Neural cell (in vitro differentiated cells): ENCODE measurements at regions not wholly inside any gene's neighbourhood (a gene's known extent, or its start where the extent isn't known, plus 50 kb on each side); places are given as distances from the start of the nearest gene placed in this dataset.

Experiments
- H2AFZ ChIP-seq: fragments of 200-600, 300-800 bp; sonication (generic), shearing (Covaris generic); 2 replicates; pipeline ENCODE4 v1.6.0; 2014; ENCODE audit warnings: low read depth, mild to moderate bottlenecking, antibody characterized with exemption, low read length, moderate library complexity
- H3F3A ChIP-seq: fragments of 200-600 bp; shearing (Covaris generic); 2 replicates; pipeline ENCODE4 v1.6.1; 2016; ENCODE audit warnings: mild to moderate bottlenecking, moderate library complexity, mixed read lengths, antibody characterized with exemption, low read length; ENCODE audit not compliant: insufficient read depth, poor library complexity, severe bottlenecking
- H3K27ac ChIP-seq: fragments of 200-600, 300-800 bp; sonication (generic), shearing (Covaris generic); 2 replicates; pipeline ENCODE4 v1.5.1; 2014; ENCODE audit warnings: mild to moderate bottlenecking, low read length, moderate library complexity
- H3K27me3 ChIP-seq: fragments of 300-800, 200-600 bp; sonication (generic), shearing (Covaris generic); 2 replicates; pipeline ENCODE4 v1.6.0; 2014; ENCODE audit warnings: mild to moderate bottlenecking, low read depth, low read length, moderate library complexity; ENCODE audit not compliant: insufficient read depth
- H3K36me3 ChIP-seq: fragments of 300-800, 200-600 bp; sonication (generic), shearing (Covaris generic); 2 replicates; pipeline ENCODE4 v1.5.1; 2014; ENCODE audit warnings: mild to moderate bottlenecking, antibody characterized with exemption, low read length, moderate library complexity; ENCODE audit not compliant: insufficient read depth
- H3K4me2 ChIP-seq: fragments of 300-800, 200-600 bp; sonication (generic), shearing (Covaris generic); 2 replicates; pipeline ENCODE4 v1.6.0; 2014; ENCODE audit warnings: mild to moderate bottlenecking, low read length
- H3K4me3 ChIP-seq: fragments of 300-800, 200-600 bp; sonication (generic), shearing (Covaris generic); 2 replicates; pipeline ENCODE4 v1.5.1; 2014; ENCODE audit warnings: mild to moderate bottlenecking, low read length, moderate library complexity
- H3K79me2 ChIP-seq: fragments of 200-600 bp; shearing (Covaris generic); replicated peaks from 2 replicates; pipeline ENCODE4 v1.6.0; 2014; ENCODE audit warnings: mild to moderate bottlenecking, low read length, moderate library complexity; ENCODE audit not compliant: insufficient read depth
- H3K9ac ChIP-seq: fragments of 300-800, 200-600 bp; sonication (generic), shearing (Covaris generic); 2 replicates; pipeline ENCODE4 v1.6.1; 2016; ENCODE audit warnings: mild to moderate bottlenecking, low read length, mixed read lengths
- H3K9me2 ChIP-seq: fragments of 200-600 bp; shearing (Covaris generic); 2 replicates; pipeline ENCODE4 v1.6.1; 2016; ENCODE audit warnings: mild to moderate bottlenecking, low read length, mixed read lengths; ENCODE audit not compliant: insufficient read depth
- H3K9me3 ChIP-seq: fragments of 200-600, 300-800 bp; sonication (generic), shearing (Covaris generic); 2 replicates; pipeline ENCODE4 v1.6.1; 2016; ENCODE audit warnings: mild to moderate bottlenecking, mixed run types, low read length, moderate library complexity, mixed read lengths
- H4K20me1 ChIP-seq: fragments of 200-600 bp; shearing (Covaris generic); 2 replicates; pipeline ENCODE4 v1.6.1; 2016; ENCODE audit warnings: mild to moderate bottlenecking, mixed run types; ENCODE audit not compliant: insufficient read depth
- CTCF ChIP-seq: fragments of 450-650 bp; IDR thresholded peaks from 2 replicates; pipeline ENCODE4 v1.5.1; 2014; ENCODE audit warnings: antibody characterized with exemption, mild to moderate bottlenecking, moderate library complexity; ENCODE audit not compliant: poor library complexity, severe bottlenecking
- EP300 ChIP-seq: fragments of 450-650 bp; conservative IDR thresholded peaks from 2 replicates; pipeline ENCODE4 v1.6.1; 2014; ENCODE audit warnings: antibody characterized with exemption, mild to moderate bottlenecking, moderate library complexity; ENCODE audit not compliant: poor library complexity, severe bottlenecking
- EZH2 ChIP-seq: fragments of 200-600, 300-800 bp; shearing (Covaris generic), sonication (generic); IDR thresholded peaks from 2 replicates; pipeline ENCODE4 v1.6.1; 2014; ENCODE audit warnings: antibody characterized with exemption, low read length, borderline replicate concordance, mild to moderate bottlenecking; ENCODE audit not compliant: insufficient read depth, poor library complexity, severe bottlenecking
- MXI1 ChIP-seq: fragments of 450-650 bp; conservative IDR thresholded peaks from 2 replicates; pipeline ENCODE4 v1.6.1; 2014; ENCODE audit warnings: antibody characterized with exemption, mild to moderate bottlenecking; ENCODE audit not compliant: poor library complexity, severe bottlenecking
- POLR2AphosphoS5 ChIP-seq: IDR thresholded peaks from 2 replicates; pipeline ENCODE4 v1.6.1; 2012
- RAD21 ChIP-seq: fragments of 450-650 bp; conservative IDR thresholded peaks from 2 replicates; pipeline ENCODE4 v1.6.1; 2014; ENCODE audit warnings: antibody characterized with exemption, mild to moderate bottlenecking, moderate library complexity
- REST ChIP-seq: IDR thresholded peaks from 2 replicates; pipeline ENCODE4 v1.6.1; 2012; ENCODE audit warnings: borderline replicate concordance
- SMC3 ChIP-seq: fragments of 450-650 bp; conservative IDR thresholded peaks from 2 replicates; pipeline ENCODE4 v1.6.1; 2014; ENCODE audit warnings: antibody characterized with exemption, mild to moderate bottlenecking, moderate library complexity; ENCODE audit not compliant: poor library complexity
- TAF1 ChIP-seq: IDR thresholded peaks from 2 replicates; pipeline ENCODE4 v1.6.1; 2012; ENCODE audit warnings: low read depth

GRCh38 chr12:46936042-46936441, 110.2 kb upstream of the SLC38A4 start:
- Histone ChIP-seq H3K9ac (no peak overlapping the region), H3K27ac (no peak overlapping the region), H3K27me3 (peaks cover 3% of the 10 kb centered on the region), H3K9me2 (no peaks in the 10 kb centered on the region), H3K4me3 (no peak overlapping the region), H3K79me2 (no peaks in the 10 kb centered on the region), H3K4me2 (no peak overlapping the region), H3K36me3 (no peaks in the 10 kb centered on the region), H2AFZ (no peak overlapping the region), H4K20me1 (no peaks in the 10 kb centered on the region), H3K9me3 (no peaks in the 10 kb centered on the region), H3F3A (no peaks in the 10 kb centered on the region)
- TF ChIP-seq TAF1 (no peak), POLR2AphosphoS5 (no peak), EP300 (no peak), SMC3 (no peak), EZH2 (no peak), CTCF (no peak), RAD21 (no peak), REST (no peak), MXI1 (no peak)

- Histone ChIP-seq H3K79me2 (no peaks in the 10 kb centered on the region), H3K27ac (no peak overlapping the region), H3K27me3 (peaks cover 3% of the 10 kb centered on the region), H2AFZ (no peak overlapping the region), H3K4me2 (no peak overlapping the region), H3K9me2 (no peaks in the 10 kb centered on the region), H4K20me1 (no peaks in the 10 kb centered on the region), H3K9me3 (no peaks in the 10 kb centered on the region), H3K4me3 (no peak overlapping the region), H3K36me3 (no peaks in the 10 kb centered on the region), H3F3A (peaks cover 3% of the 10 kb centered on the region), H3K9ac (no peak overlapping the region)
- TF ChIP-seq POLR2AphosphoS5: no peak
- no peak for TF ChIP-seq SMC3
- TF ChIP-seq EZH2: no peak
- TF ChIP-seq CTCF: no peak
- TF ChIP-seq EP300: no peak
- no peak for TF ChIP-seq TAF1
- no peak for TF ChIP-seq MXI1
- no peak for TF ChIP-seq REST
- no peak for TF ChIP-seq RAD21
Observed at GRCh38 chr12:46938071-46938678, 112.4 kb upstream of the SLC38A4 start.
